ENCODE measurements at regions not wholly inside any gene's neighbourhood (a gene's known extent, or its start where the extent isn't known, plus 50 kb on each side); places are given as distances from the start of the nearest gene placed in this dataset.
"Not testable (repeated sequence)": the region's sequence is repeated elsewhere in the genome, so short reads cannot be mapped to it uniquely, and the experiment has no call there.

GRCh38 chr2:62654876-62655359, 50.6 kb upstream of the EHBP1 start:
- no peak for DNase-seq (ENCODE audit: low read depth)

DNA sequence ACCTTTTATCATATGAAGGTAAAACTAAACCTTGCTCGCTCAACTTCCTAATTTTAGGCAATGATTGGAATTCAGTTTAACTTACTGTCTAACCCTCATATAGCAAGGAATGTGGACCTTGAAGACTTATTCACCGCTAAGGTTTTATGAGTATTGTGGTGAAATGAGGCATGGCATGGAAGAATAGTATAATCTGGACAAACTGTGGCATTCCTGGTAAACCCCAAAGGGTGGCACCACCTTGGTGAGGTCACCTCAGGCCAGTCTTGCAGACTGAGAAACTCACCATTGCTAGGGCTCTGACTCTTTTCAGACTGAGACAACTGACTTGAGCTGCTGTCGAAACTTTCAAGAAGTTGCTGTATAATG, 51.1 kb upstream of the EHBP1 start:
- peak; percentile 40 for DNase-seq (ENCODE audit: low read depth)

DNA sequence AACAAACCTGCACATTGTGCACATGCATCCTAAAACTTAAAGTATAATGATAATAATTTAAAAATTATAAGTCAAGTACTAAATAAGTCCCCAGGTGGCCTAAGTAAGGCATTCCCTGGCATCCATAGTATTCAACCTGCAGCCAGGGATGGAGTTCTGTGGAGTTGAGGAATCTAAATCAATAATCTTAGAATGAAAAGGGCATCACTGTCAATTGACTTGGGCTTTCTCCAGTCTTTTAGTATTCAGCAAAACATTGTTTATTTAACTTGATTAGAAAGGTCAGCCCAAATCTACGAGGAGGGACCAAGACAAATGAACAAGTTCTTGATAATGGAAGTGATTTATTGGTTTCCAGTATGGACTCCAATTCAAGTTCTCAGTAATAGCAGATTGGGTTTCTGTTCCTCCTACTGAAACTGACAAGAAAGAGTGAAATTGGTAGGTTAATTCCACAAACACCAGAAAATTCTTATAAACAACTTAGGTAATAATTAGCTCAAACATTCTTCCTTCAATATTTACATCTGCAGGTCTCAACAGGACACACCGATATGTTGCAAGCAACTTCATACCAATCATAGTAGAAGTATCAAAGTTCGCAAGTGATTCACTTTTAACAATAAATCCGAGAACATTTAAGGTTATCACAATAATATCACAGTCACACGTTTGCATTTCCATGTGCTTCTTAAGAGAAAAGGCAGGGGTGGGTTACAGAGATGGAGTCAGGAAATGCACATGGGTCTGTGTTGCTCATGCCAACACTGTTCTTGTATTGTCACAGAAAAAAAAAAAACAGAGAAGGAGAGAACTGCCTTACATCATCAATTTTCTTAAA, 51.7 kb upstream of the EHBP1 start:
- DNase-seq (ENCODE audit: low read depth): peak; percentile 56

- DNase-seq (ENCODE audit: low read depth): not testable (repeated sequence)
Measured at GRCh38 chr2:62649087-62649486, 56.4 kb upstream of the EHBP1 start.

DNA sequence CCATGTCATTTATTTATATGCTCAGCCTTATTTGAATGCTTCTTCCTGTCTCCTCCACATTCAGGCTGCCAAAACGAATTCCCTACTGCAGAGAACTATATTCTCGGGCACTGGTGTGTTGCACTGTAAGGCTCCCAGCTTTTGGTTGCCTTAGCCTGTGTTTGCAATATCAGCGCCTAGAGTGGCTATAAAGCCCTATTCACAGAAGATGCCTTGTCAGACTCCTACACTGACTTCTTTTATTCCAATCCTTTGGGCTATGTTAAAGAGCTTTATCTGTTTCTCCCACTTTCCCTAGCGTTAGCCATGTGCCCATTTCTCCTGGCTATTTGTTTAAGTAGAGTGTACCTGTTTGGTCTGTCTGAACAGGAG, 62.4 kb upstream of the EHBP1 start:
- no peak for DNase-seq (ENCODE audit: low read depth)

- no peak for DNase-seq (ENCODE audit: low read depth)
Measured at GRCh38 chr2:62642429-62643099, 62.9 kb upstream of the EHBP1 start.

- no peak for DNase-seq (ENCODE audit: low read depth)
Measured at GRCh38 chr2:62641936-62642335, 63.6 kb upstream of the EHBP1 start.

GRCh38 chr2:62641410-62641843, 64.1 kb upstream of the EHBP1 start:
- peak; percentile 28 for DNase-seq (ENCODE audit: low read depth)

DNA sequence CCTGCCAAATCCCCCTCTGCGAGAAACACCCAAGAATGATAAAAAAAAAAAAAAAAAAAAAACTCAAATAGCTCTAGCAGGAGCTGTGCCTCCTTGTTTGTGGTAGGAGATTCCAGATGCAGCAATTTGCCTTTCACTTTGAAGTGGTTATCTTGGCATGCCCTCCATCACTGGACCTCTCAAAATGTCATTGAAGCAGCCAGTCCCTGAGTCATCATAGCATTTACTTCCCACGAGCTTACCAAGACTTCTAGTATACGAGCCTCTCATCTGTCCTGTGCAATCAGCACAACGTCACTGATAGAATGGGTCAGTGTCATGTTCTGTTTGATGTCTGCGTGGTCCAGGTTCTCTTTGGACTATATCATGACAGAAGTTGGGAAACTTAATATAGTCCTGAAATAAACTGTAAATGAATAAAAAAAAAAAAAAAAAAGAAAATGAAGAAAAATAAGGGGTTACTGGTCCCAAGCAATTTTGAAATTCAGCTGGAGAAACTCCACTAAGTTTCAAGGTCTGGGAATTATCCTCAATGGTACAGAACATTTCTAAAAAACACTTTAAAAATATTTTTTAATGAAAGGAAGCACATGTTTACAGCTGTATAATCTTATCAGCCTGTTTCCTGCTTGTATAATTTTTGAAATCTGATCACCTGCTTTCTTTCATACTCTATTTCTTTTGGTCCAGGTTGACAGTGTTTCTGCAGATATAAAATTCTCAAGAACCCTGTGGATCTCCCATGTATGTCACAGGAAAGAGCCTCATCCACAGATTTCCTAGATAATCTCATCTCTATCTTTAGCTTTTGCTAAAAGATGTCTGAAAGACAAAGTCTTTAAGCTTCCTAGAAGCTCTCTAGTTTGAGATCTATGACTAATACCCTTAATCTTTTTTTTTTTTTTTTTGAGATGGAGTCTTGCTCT, 74.1 kb upstream of the EHBP1 start:
- no peak for DNase-seq (ENCODE audit: low read depth)

GRCh38 chr2:62630206-62630605, 75.3 kb upstream of the EHBP1 start:
- DNase-seq (ENCODE audit: low read depth): not testable (repeated sequence)

- DNase-seq (ENCODE audit: low read depth): not testable (repeated sequence)
Measured at GRCh38 chr2:62629310-62629709, 76.2 kb upstream of the EHBP1 start.

DNA sequence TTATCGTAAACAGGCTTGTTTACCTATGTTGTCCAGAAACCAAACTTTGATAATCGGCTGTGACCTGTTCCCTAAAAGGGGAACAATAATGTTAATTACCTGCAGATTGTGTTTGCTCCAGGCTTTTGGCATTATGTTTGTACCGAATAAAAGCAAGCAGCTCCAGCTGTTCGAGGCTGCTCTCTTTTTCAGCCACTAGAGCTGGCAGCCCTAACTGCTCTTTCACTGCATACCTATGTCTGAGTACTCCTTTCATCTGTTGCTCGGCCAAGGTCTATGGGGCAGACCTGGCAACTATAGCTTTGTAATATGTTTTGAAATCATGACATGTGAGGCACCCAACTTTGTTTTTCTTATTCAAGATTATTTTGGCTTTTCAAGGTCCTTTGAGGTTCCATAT, 77.8 kb upstream of the EHBP1 start:
- DNase-seq (ENCODE audit: low read depth): no peak

GRCh38 chr2:62624855-62625254, 80.7 kb upstream of the EHBP1 start:
- DNase-seq (ENCODE audit: low read depth): no peak

GRCh38 chr2:62616486-62616885, 89.0 kb upstream of the EHBP1 start:
- DNase-seq (ENCODE audit: low read depth): not testable (repeated sequence)

- no peak for DNase-seq (ENCODE audit: low read depth)
Measured at GRCh38 chr2:62611854-62612253, 93.7 kb upstream of the EHBP1 start.

- DNase-seq (ENCODE audit: low read depth): not testable (repeated sequence)
Measured at GRCh38 chr2:62605471-62605870, 99.5 kb upstream of the TMEM17 start.

GRCh38 chr2:62604336-62604735, 98.3 kb upstream of the TMEM17 start:
- peak; percentile 44 for DNase-seq (ENCODE audit: low read depth)

GRCh38 chr2:62603154-62603712, 97.2 kb upstream of the TMEM17 start:
- DNase-seq (ENCODE audit: low read depth): no peak

- not testable (repeated sequence) for DNase-seq (ENCODE audit: low read depth)
Measured at GRCh38 chr2:62599674-62600410, 93.8 kb upstream of the TMEM17 start.

DNA sequence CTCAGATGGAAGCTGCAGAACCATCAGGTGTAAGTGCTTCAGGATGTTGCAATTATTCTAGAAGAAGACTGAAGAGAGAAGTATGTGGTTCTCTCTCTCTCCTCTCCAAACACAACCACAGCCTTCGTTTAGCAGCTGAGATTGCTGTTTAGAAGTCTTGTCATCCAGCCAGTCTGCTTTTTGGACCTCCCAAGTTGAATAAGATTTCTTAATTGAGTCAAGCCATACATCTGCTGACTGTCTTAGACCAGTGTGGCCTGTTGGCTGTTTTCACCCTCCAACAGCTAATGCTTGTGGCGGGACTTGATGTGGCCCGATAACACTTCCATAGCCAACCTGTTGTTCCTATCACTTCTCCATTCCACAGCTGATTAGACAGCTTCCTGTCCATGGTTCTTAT, 91.3 kb upstream of the TMEM17 start:
- DNase-seq (ENCODE audit: low read depth): peak; percentile 54
